HEK293T (cell line): ENCODE measurements at regions not wholly inside any gene's neighbourhood (a gene's known extent, or its start where the extent isn't known, plus 50 kb on each side); places are given as distances from the start of the nearest gene placed in this dataset.

Experiments
- ELF4 ChIP-seq: fragments of 450-650 bp; IDR thresholded peaks from 2 replicates; pipeline ENCODE4 v1.6.1; 2017; ENCODE audit warnings: antibody characterized with exemption
- FOXA1 ChIP-seq: fragments of 450-650 bp; IDR thresholded peaks from 2 replicates; pipeline ENCODE4 v1.6.1; 2016; ENCODE audit warnings: mild to moderate bottlenecking
- SP1 ChIP-seq: fragments of 450-650 bp; IDR thresholded peaks from 2 replicates; pipeline ENCODE4 v1.6.1; 2017
- SUZ12 ChIP-seq: fragments of 450-650 bp; IDR thresholded peaks from 2 replicates; pipeline ENCODE4 v1.6.1; 2016; ENCODE audit warnings: mild to moderate bottlenecking
- TARDBP ChIP-seq: fragments of 450-650 bp; IDR thresholded peaks from 2 replicates; pipeline ENCODE4 v1.6.1; 2016
- ZNF384 ChIP-seq: fragments of 450-650 bp; IDR thresholded peaks from 2 replicates; pipeline ENCODE4 v1.6.1; 2016

- no peak for TF ChIP-seq SP1
- TF ChIP-seq ELF4, result no peak
- TF ChIP-seq SUZ12, result no peak
- no peak for TF ChIP-seq TARDBP
- no peak for TF ChIP-seq ZNF384
- TF ChIP-seq FOXA1, result no peak
These were observed 373.9 kb downstream of the LRRIQ3 start for GRCh38 chr1:73824065-73824464.
